WERI-Rb-1 (cell line): ENCODE measurements at regions not wholly inside any gene's neighbourhood (a gene's known extent, or its start where the extent isn't known, plus 50 kb on each side); places are given as distances from the start of the nearest gene placed in this dataset.

ENCODE experiments used
- DNase-seq: peaks from one replicate; pipeline ENCODE4 v3.0.0-alpha.2; 2020
- H3K27ac ChIP-seq: fragments of 250-450 bp; sonication (Bioruptor Pico); 2 replicates; pipeline ENCODE4 v1.5.1; 2020; ENCODE audit warnings: mild to moderate bottlenecking, moderate library complexity
- H3K27me3 ChIP-seq: fragments of 250-450 bp; sonication (Bioruptor Pico); 2 replicates; pipeline ENCODE4 v1.5.1; 2021; ENCODE audit warnings: mild to moderate bottlenecking, low read depth, moderate library complexity; ENCODE audit not compliant: insufficient read depth, severe bottlenecking
- H3K36me3 ChIP-seq: fragments of 250-450 bp; sonication (Bioruptor Pico); 2 replicates; pipeline ENCODE4 v1.5.1; 2020; ENCODE audit warnings: mild to moderate bottlenecking, moderate library complexity
- H3K4me3 ChIP-seq: 2 replicates; pipeline ENCODE4 v1.5.1; 2011; ENCODE audit warnings: low read depth, mild to moderate bottlenecking, control low read depth, low read length
- H3K9me3 ChIP-seq: fragments of 250-450 bp; sonication (Bioruptor Pico); 2 replicates; pipeline ENCODE4 v1.5.1; 2021; ENCODE audit warnings: mild to moderate bottlenecking, moderate library complexity; ENCODE audit not compliant: severe bottlenecking
- TF ChIP-seq, protein P1 (sequence below): IDR thresholded peaks from 2 replicates; pipeline ENCODE4 v1.5.1; 2011; ENCODE audit warnings: low read depth, mild to moderate bottlenecking, control low read depth, inconsistent platforms, low read length

DNA sequence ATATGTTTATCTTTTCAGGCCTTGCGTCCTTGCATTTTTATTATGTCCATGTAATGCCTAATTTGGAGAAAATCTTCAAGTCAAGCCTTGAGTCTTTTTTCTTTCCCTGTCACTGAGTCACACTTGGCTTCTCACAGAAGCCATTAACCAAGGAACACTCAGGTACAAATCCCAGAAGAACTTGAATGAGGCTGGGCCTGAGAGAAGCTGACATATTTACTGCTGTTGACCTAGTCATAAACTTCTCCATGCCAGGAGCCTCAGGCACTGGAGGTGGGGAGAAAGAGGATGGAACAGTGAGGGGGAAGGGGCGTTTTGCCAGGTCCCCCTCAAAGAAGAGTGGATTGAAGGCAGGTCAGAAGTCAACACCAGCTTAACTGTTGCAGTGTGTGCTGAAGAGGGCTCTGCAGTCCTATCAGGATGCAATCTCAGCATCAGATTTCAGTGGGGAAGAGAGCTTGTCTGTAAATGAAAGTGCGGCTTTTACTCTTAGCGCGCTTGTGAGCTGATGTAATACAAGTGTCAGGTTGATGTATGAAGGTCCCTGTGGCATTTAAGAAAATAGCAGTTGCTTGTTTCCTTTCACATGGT, 526.0 kb downstream of the ETS1 start:
- H3K27me3 ChIP-seq: no peaks in the 10 kb centered on the region
- H3K36me3 ChIP-seq: no peaks in the 10 kb centered on the region
- H3K9me3 ChIP-seq: no peaks in the 10 kb centered on the region
- TF ChIP-seq, protein P1, sequence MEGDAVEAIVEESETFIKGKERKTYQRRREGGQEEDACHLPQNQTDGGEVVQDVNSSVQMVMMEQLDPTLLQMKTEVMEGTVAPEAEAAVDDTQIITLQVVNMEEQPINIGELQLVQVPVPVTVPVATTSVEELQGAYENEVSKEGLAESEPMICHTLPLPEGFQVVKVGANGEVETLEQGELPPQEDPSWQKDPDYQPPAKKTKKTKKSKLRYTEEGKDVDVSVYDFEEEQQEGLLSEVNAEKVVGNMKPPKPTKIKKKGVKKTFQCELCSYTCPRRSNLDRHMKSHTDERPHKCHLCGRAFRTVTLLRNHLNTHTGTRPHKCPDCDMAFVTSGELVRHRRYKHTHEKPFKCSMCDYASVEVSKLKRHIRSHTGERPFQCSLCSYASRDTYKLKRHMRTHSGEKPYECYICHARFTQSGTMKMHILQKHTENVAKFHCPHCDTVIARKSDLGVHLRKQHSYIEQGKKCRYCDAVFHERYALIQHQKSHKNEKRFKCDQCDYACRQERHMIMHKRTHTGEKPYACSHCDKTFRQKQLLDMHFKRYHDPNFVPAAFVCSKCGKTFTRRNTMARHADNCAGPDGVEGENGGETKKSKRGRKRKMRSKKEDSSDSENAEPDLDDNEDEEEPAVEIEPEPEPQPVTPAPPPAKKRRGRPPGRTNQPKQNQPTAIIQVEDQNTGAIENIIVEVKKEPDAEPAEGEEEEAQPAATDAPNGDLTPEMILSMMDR: no peak
- no peak overlapping the region for H3K27ac ChIP-seq
- DNase-seq: no peak
- no peak overlapping the region for H3K4me3 ChIP-seq

DNA sequence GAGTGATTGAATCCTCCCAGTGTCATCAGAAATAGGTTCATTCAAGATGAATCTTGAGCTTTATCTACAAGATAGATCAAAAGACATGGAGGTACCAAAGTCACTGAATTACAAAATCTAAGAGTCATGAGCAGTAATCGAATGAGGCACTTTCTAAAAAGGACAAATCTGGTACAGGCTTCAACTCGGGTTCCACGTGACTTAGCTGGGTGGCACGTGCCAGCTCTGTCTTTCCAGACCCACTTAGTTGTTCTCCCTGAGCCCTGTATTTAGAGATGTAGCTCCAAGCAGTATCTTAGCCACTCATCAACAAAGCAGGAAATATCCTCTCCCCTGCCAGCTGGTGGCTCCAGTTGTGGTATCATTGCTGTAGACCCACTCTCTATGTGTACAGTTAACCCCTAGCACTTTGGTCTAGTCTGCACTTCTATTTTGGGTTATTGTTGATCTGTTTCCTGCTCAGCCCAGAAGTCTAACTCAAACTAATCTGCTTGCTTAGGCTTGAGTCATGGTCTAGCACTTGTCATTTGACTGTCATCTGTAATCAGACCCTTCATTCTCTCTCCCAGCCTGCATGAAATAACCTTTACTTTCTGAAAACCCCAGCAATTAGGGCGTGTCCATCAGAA, 528.7 kb downstream of the ETS1 start:
- TF ChIP-seq, protein P1: no peak
- Histone ChIP-seq H3K27me3 (no peaks in the 10 kb centered on the region), H3K9me3 (no peaks in the 10 kb centered on the region), H3K27ac (no peak overlapping the region), H3K36me3 (no peaks in the 10 kb centered on the region), H3K4me3 (no peak overlapping the region)
- no peak for DNase-seq

DNA sequence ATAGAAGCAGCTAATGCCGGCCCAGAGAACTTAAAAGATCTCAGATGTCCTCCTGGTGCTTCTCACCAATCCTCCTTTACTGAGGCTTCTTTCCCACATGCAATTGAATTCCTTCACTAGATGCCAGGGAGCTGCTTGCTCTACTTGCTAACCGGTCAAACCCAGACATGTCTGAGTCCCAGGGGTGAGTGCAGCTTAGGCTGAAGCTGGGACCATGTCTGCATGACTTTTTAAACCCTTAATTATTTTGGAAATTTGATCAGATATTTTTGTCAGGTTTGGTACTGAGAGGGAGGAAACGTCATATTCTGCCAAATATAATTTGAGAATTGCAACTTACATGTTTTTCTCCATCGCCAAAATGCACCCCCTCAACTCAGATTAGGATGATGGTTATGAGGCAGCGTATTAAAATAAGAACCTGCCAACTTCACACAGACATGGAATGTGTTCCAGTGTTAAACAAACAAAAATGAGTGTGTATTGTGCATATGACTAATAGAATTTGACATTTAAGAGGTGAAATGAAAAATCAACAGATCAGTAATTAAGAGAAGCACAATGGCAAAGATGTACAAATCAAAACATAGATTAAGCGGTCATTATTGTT, 529.5 kb downstream of the ETS1 start:
- DNase-seq: no peak
- H3K36me3 ChIP-seq: no peaks in the 10 kb centered on the region
- TF ChIP-seq, protein P1: no peak
- H3K27me3 ChIP-seq: no peaks in the 10 kb centered on the region
- no peak overlapping the region for H3K4me3 ChIP-seq
- no peaks in the 10 kb centered on the region for H3K9me3 ChIP-seq
- no peak overlapping the region for H3K27ac ChIP-seq

DNA sequence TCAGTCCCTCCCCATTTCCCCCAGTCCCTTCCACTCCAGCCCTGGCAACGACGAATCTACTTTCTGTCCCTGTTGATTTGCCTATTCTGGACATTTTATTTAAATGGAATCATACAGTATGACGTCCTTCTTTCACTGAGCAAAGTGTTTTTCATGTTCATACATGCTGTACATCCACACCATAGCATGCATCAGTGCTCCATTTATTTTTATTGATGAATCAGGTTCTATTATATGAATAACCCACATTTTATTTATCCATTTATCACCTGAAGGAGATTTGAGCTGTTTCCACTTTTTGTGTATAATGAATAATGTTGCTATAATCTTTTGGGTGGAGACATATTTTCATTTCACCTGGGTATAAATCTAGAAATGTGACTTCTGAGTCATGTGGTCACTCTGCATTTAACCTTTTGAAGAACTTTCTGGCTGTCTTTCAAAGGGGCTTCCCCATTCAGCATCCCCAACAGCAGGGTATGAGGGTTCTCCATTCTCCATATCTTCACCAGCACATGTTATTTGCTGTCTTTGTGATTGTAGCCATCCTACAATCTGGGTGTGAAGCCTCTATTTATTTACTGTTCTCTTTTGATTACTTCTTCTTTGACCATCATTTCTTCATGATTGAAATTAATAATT, 531.7 kb downstream of the ETS1 start:
- Histone ChIP-seq H3K9me3 (no peaks in the 10 kb centered on the region), H3K27me3 (no peaks in the 10 kb centered on the region), H3K4me3 (no peak overlapping the region), H3K36me3 (no peaks in the 10 kb centered on the region), H3K27ac (no peak overlapping the region)
- TF ChIP-seq, protein P1: no peak
- DNase-seq: no peak

DNA sequence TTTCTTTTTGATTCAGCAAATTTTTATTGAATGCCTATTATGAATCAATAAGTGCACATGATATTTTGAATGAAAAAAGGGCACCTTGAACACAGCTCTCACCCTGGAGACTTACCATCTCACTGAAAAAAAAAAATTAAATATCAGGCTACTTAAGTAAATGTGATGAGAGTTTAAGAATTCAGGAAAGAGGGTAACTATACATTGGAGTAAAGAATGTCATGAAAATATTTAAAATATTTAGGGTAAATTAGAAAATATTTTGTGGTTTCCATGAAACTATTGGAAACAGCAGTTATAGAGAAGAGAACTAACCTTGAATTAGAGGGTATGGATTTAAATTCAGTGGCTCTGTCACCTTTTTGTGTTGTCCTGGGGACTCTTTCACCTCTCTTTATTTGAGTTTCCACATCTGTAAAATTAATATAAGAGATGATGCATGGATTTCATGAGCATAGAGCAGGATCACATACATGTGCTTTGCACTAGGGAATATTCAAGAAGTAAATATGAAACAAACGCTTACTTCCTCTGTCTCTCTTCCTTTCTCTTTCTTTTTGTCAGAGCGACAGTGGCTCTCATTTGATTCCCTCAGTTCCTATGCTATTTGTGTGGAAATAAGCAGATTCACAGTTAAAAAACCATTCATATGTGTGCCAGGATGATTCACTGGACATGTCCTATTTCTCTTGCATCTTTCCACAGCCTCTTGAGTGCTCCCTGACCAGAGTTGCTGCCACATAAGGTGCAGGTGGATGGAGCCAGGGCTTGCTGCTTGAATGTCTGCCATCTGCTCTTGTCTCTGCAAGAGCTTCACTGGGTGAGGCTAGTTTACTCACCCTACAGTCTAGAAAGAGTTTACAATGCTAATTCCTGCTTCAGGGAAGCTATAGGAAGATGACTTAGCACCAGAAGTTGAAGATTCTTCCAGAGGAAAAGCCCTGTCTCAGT, 533.1 kb downstream of the ETS1 start:
- Histone ChIP-seq H3K9me3 (no peaks in the 10 kb centered on the region), H3K36me3 (no peaks in the 10 kb centered on the region), H3K27me3 (no peaks in the 10 kb centered on the region), H3K27ac (no peak overlapping the region), H3K4me3 (no peak overlapping the region)
- no peak for DNase-seq
- TF ChIP-seq, protein P1: no peak
